ENCODE measurements at regions not wholly inside any gene's neighbourhood (a gene's known extent, or its start where the extent isn't known, plus 50 kb on each side); places are given as distances from the start of the nearest gene placed in this dataset.

DNA sequence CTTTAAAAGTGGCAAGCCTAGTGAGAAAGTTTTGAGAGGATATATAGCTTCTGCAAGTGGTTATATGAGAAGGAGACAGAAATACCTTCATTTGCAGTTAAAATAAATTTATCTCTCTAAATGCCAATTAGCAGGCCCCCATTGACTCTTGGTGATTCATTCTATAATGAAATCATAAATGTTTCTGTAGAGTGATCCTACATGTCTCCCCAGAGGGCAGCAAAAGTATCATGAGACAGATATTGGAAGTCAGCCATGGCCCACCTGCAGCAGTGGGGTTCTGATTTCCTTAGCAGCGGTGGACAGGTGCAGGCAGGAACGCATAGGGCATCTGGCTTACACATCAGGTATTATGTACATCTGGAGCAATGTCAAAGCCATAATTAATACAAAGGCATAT is 385.4 kb upstream of the SLC10A2 start:
- DNase-seq (ENCODE audit: low read depth): no peak
- TF ChIP-seq, protein P1, sequence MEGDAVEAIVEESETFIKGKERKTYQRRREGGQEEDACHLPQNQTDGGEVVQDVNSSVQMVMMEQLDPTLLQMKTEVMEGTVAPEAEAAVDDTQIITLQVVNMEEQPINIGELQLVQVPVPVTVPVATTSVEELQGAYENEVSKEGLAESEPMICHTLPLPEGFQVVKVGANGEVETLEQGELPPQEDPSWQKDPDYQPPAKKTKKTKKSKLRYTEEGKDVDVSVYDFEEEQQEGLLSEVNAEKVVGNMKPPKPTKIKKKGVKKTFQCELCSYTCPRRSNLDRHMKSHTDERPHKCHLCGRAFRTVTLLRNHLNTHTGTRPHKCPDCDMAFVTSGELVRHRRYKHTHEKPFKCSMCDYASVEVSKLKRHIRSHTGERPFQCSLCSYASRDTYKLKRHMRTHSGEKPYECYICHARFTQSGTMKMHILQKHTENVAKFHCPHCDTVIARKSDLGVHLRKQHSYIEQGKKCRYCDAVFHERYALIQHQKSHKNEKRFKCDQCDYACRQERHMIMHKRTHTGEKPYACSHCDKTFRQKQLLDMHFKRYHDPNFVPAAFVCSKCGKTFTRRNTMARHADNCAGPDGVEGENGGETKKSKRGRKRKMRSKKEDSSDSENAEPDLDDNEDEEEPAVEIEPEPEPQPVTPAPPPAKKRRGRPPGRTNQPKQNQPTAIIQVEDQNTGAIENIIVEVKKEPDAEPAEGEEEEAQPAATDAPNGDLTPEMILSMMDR (conservative IDR thresholded peaks at IDR 0.05; ENCODE audit: low read depth, low read length): no peak
- no peak overlapping the region for H3K4me3 ChIP-seq (ENCODE audit: low read depth, low read length)

GRCh38 chr13:103443604-103444003 is 377.4 kb upstream of the SLC10A2 start:
- TF ChIP-seq, protein P1 (conservative IDR thresholded peaks at IDR 0.05; ENCODE audit: low read depth, low read length): no peak
- H3K4me3 ChIP-seq (ENCODE audit: low read depth, low read length): no peak overlapping the region
- DNase-seq (ENCODE audit: low read depth): no peak

DNA sequence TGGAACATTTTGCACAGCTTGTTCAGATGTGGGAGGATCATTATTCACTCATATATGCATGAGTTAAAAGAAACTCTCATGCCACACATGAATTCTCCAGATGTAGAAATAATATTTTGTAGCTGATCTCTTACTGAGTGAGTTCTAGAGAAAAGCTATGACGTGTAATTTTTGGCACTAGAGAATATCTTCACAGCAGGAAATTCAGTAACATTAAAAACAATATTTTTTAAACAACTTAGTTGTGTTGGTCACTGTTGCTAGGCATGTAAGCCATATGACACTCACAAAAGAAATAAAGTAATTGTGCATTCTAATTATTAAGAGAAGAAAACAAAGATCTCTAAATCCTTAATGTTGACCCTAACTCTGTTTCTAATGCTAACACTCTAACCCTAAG is 371.4 kb upstream of the SLC10A2 start:
- H3K4me3 ChIP-seq (ENCODE audit: low read depth, low read length): no peak overlapping the region
- TF ChIP-seq, protein P1 (conservative IDR thresholded peaks at IDR 0.05; ENCODE audit: low read depth, low read length): no peak
- DNase-seq (ENCODE audit: low read depth): no peak

GRCh38 chr13:103436057-103436654 is 369.9 kb upstream of the SLC10A2 start:
- DNase-seq (ENCODE audit: low read depth): no peak
- no peak overlapping the region for H3K4me3 ChIP-seq (ENCODE audit: low read depth, low read length)
- TF ChIP-seq, protein P1 (conservative IDR thresholded peaks at IDR 0.05; ENCODE audit: low read depth, low read length): no peak

- H3K4me3 ChIP-seq (ENCODE audit: low read depth, low read length): no peak overlapping the region
- no peak for DNase-seq (ENCODE audit: low read depth)
- TF ChIP-seq, protein P1 (conservative IDR thresholded peaks at IDR 0.05; ENCODE audit: low read depth, low read length): no peak
Measured at GRCh38 chr13:103431856-103432255, 365.6 kb upstream of the SLC10A2 start.

GRCh38 chr13:103430368-103430767 is 364.2 kb upstream of the SLC10A2 start:
- H3K4me3 ChIP-seq (ENCODE audit: low read depth, low read length): no peak overlapping the region
- TF ChIP-seq, protein P1 (conservative IDR thresholded peaks at IDR 0.05; ENCODE audit: low read depth, low read length): no peak
- DNase-seq (ENCODE audit: low read depth): no peak

GRCh38 chr13:103410002-103410401 is 343.8 kb upstream of the SLC10A2 start:
- H3K4me3 ChIP-seq (ENCODE audit: low read depth, low read length): no peak overlapping the region
- no peak for DNase-seq (ENCODE audit: low read depth)
- TF ChIP-seq, protein P1 (conservative IDR thresholded peaks at IDR 0.05; ENCODE audit: low read depth, low read length): no peak
